ENCODE measurements at regions not wholly inside any gene's neighbourhood (a gene's known extent, or its start where the extent isn't known, plus 50 kb on each side); places are given as distances from the start of the nearest gene placed in this dataset.
A peak's percentile ranks its signal among the peaks of the same experiment; 100 is the strongest.

- no peak for TF ChIP-seq CTCF (IDR thresholded peaks at IDR 0.05)
- no peak overlapping the region for H3K27ac Mint-ChIP-seq
- no peaks in the 10 kb centered on the region for H3K36me3 Mint-ChIP-seq (ENCODE audit: low read depth)
- no peak for DNase-seq
- no peak overlapping the region for H3K4me3 Mint-ChIP-seq
- peaks cover 4% of the 10 kb centered on the region; the same call in 1 of the 2 replicates for H3K9me3 Mint-ChIP-seq
- no peaks in the 10 kb centered on the region for H3K4me1 Mint-ChIP-seq (ENCODE audit: low read depth)
- H3K27me3 Mint-ChIP-seq (ENCODE audit: insufficient read depth), result peaks cover 1% of the 10 kb centered on the region; the same call in 1 of the 2 replicates
These were observed 85.2 kb upstream of the KCND3 start for GRCh38 chr1:112074711-112075110.

GRCh38 chr1:112075566-112075965 is 86.1 kb upstream of the KCND3 start:
- TF ChIP-seq CTCF (IDR thresholded peaks at IDR 0.05), result no peak
- H3K9me3 Mint-ChIP-seq, result peaks cover 8% of the 10 kb centered on the region; the same call in 1 of the 2 replicates
- H3K27ac Mint-ChIP-seq, result no peak overlapping the region
- no peak for DNase-seq
- no peaks in the 10 kb centered on the region for H3K4me1 Mint-ChIP-seq (ENCODE audit: low read depth)
- H3K36me3 Mint-ChIP-seq (ENCODE audit: low read depth), result no peaks in the 10 kb centered on the region
- no peak overlapping the region for H3K4me3 Mint-ChIP-seq
- no peaks in the 10 kb centered on the region for H3K27me3 Mint-ChIP-seq (ENCODE audit: insufficient read depth)

- Mint-ChIP-seq H3K27ac (no peak overlapping the region), H3K4me3 (no peak overlapping the region), H3K27me3 (ENCODE audit: insufficient read depth) (no peaks in the 10 kb centered on the region), H3K36me3 (ENCODE audit: low read depth) (no peaks in the 10 kb centered on the region), H3K9me3 (peaks cover 4% of the 10 kb centered on the region; the same call in 1 of the 2 replicates), H3K4me1 (ENCODE audit: low read depth) (no peaks in the 10 kb centered on the region)
- no peak for TF ChIP-seq CTCF (IDR thresholded peaks at IDR 0.05)
- no peak for DNase-seq
These were observed 90.0 kb upstream of the KCND3 start for GRCh38 chr1:112079446-112079845.

- DNase-seq, result peak; percentile 1
- H3K4me1 Mint-ChIP-seq (ENCODE audit: low read depth), result no peaks in the 10 kb centered on the region
- no peak for TF ChIP-seq CTCF (IDR thresholded peaks at IDR 0.05)
- no peaks in the 10 kb centered on the region for H3K36me3 Mint-ChIP-seq (ENCODE audit: low read depth)
- H3K4me3 Mint-ChIP-seq, result no peak overlapping the region
- H3K9me3 Mint-ChIP-seq, result peaks cover 4% of the 10 kb centered on the region
- H3K27ac Mint-ChIP-seq, result no peak overlapping the region
- H3K27me3 Mint-ChIP-seq (ENCODE audit: insufficient read depth), result no peaks in the 10 kb centered on the region; the same call in 1 of the 2 replicates
These were observed 94.0 kb upstream of the KCND3 start for GRCh38 chr1:112083487-112083886.

- no peaks in the 10 kb centered on the region for H3K36me3 Mint-ChIP-seq (ENCODE audit: low read depth)
- H3K27ac Mint-ChIP-seq, result no peak overlapping the region
- no peak for TF ChIP-seq CTCF (IDR thresholded peaks at IDR 0.05)
These were observed 103.3 kb upstream of the KCND3 start for GRCh38 chr1:112092656-112093371.

More at GRCh38 chr1:112092656-112093371, 103.3 kb upstream of the KCND3 start:
- peaks cover 3% of the 10 kb centered on the region; the same call in 1 of the 2 replicates for H3K27me3 Mint-ChIP-seq (ENCODE audit: insufficient read depth)
- DNase-seq, result no peak
- H3K9me3 Mint-ChIP-seq, result no peaks in the 10 kb centered on the region; the same call in 1 of the 2 replicates
- no peak overlapping the region for H3K4me3 Mint-ChIP-seq
- no peaks in the 10 kb centered on the region for H3K4me1 Mint-ChIP-seq (ENCODE audit: low read depth)

All from HFFc6 (cell line).